NOMO-1 treated with DMSO at 0.1 percent for 48 hours (cell line): ENCODE measurements at regions not wholly inside any gene's neighbourhood (a gene's known extent, or its start where the extent isn't known, plus 50 kb on each side); places are given as distances from the start of the nearest gene placed in this dataset.
A peak's percentile ranks its signal among the peaks of the same experiment; 100 is the strongest.

Experiments
- DNase-seq: peaks from one replicate; lab custom pipeline; 2025; ENCODE audit not compliant: unreplicated experiment; lab: John Stamatoyannopoulos, UW

GRCh38 chr3:4021162-4021561, 221.9 kb downstream of the LRRN1 start:
- DNase-seq: no peak

- DNase-seq: no peak
Measured at GRCh38 chr3:4029135-4029534, 229.9 kb downstream of the LRRN1 start.

GRCh38 chr3:4030624-4031023, 231.4 kb downstream of the LRRN1 start:
- no peak for DNase-seq

DNA sequence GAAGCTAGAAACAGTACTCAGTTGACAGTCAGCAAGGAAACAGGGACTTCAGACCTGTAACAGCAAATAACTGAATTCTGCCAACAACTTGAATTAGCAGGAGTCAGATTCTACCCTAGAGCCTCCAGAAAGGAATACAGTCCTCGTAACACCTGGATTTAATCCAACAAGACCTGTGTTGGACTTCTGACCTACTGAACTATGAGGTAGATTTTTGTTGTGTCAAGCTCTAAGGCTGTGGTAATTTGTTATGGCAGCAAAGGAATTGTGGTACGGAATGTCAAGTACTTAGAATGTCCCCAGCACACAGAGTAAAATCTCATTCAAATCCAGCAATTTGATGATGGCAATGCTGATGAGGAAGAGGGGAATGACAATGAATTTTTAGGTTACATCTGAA, 234.1 kb downstream of the LRRN1 start:
- DNase-seq: no peak

GRCh38 chr3:4036046-4036445, 236.8 kb downstream of the LRRN1 start:
- DNase-seq: no peak

- no peak for DNase-seq
Measured at GRCh38 chr3:4038351-4038750, 239.1 kb downstream of the LRRN1 start.

DNA sequence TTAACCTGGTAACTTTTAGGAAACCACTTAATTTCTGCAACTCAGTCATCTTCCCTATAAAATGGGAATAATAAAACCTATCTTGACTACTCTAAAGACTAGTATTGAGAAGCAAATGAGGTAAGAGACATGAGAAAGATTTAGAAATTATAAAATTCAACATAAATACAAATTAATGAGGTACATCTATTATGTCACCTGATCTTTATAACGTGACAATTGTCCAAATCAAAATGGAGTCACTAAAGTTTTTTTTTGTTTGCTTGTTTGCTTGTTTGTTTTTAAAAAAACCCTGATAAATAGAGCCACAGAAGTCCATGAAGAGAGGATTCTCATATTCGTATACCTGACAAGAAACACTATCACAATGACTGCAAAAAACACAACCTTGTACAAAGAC, 242.8 kb downstream of the LRRN1 start:
- no peak for DNase-seq

DNA sequence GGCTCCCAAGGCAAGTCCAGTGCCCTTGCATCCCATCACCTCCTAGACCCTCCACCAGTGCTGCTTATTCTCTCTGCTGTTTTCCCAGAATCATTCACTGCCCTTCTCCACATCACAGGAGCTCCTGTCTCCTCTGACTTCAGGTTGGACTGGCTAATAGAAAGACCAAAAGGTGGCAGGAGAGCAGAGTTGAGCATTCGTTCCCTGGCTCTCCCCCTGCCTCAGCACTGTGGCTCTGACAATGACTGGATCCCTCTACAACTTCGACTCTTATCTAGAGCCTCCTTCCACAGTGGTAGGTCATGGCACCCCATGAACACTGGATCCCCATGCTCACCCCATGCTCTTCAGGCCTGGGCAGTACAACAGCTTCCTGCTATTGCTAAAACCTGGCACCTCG, 243.6 kb downstream of the LRRN1 start:
- no peak for DNase-seq

DNA sequence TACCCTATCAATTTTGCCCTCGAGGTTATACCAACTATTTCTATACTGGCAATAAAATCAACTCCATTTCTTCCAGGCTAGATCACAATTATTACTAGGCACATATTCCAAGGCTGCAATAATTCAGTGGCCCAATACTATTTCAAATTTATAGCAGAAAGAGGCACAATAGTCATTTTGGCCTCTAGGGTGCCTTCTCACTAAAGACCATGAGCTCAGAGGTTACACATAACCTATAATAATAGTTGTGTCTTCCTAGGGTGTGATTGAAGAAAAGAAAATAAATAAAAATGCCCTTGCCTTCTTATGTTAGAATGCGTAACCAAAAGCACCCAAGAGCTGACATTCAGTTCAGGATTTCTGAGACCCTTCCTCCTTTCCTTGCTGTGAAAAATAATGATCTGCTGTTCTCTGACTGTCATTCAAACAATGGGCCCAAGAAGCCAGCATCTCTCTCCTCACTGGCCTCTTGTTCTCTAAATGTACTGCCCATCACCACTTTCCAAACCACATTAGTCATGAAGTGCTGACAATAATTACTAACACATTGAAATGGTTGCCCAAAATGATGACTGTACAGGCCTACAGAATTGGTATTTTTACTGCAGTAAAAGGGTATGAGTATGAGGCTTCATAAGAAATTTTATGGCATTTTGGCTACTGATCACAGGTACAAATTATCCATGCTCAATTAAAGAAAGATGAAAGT, 244.8 kb downstream of the LRRN1 start:
- no peak for DNase-seq

- DNase-seq: no peak
Measured at GRCh38 chr3:4044619-4045018, 245.4 kb downstream of the LRRN1 start.

- DNase-seq: no peak
Measured at GRCh38 chr3:4045756-4046155, 246.5 kb downstream of the LRRN1 start.

GRCh38 chr3:4047366-4047765, 248.1 kb downstream of the LRRN1 start:
- DNase-seq: no peak

- DNase-seq: no peak
Measured at GRCh38 chr3:4052706-4053105, 250.5 kb upstream of the SETMAR start.

DNA sequence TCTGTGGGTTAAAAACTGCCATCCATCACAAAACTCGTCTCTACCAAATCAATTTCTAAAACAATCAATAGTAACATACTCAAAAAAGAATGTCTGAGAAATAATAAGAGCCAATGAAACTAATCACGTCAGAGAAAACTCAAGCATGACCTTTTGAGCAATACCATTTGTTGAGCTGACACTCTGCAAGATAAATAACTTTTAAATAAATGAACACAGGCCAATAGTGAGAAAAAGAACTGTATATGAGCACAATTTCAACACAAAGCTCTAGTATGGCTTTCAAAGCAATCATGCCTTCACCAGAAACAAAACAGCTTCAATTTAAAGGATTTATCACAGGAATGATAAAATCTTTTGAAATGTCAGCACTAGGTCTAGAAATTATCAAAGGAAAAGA, 249.2 kb upstream of the SETMAR start:
- DNase-seq: no peak

- DNase-seq: no peak
Measured at GRCh38 chr3:4060064-4060463, 243.1 kb upstream of the SETMAR start.

DNA sequence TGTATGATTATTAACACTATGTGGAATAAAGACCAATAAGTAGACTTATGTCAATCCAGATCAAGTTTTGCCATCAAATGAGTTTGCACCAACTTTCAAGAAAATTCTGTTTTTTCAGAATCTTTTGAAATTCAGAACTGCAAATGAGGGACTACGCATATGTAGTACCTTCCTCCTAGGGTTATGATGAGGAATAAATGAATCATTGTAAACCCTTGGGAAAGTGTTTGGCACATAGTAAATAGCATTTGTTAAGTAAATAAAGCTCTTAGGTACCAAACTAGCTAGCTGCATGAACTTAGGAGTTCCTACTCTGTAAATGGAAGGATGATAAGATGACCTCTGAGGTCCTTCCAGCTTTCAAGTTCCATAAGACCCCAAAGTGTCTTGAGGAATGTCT, 242.6 kb upstream of the SETMAR start:
- DNase-seq: no peak

- DNase-seq: peak; percentile 62
Measured at GRCh38 chr3:4061195-4061594, 242.0 kb upstream of the SETMAR start.

- DNase-seq: no peak
Measured at GRCh38 chr3:4061783-4062360, 241.3 kb upstream of the SETMAR start.

- no peak for DNase-seq
Measured at GRCh38 chr3:4062621-4063020, 240.5 kb upstream of the SETMAR start.

- DNase-seq: no peak
Measured at GRCh38 chr3:4063916-4064574, 239.1 kb upstream of the SETMAR start.

GRCh38 chr3:4065085-4065484, 238.1 kb upstream of the SETMAR start:
- peak; percentile 54 for DNase-seq

- DNase-seq: no peak
Measured at GRCh38 chr3:4065554-4065953, 237.6 kb upstream of the SETMAR start.

GRCh38 chr3:4067893-4068292, 235.3 kb upstream of the SETMAR start:
- DNase-seq: peak; percentile 42
